ENCODE measurements at regions not wholly inside any gene's neighbourhood (a gene's known extent, or its start where the extent isn't known, plus 50 kb on each side); places are given as distances from the start of the nearest gene placed in this dataset.

GRCh38 chr2:226652983-226653765 is 146.4 kb downstream of the IRS1 start:
- BruUV-seq (replicated peaks), result no TSS peak
- H3K4me1 ChIP-seq (ENCODE audit: insufficient read depth, low read length, poor library complexity, severe bottlenecking), result peaks cover 57% of the 10 kb centered on the region
- no peak overlapping the region for H3K27ac ChIP-seq (ENCODE audit: low read depth, low read length, poor library complexity, severe bottlenecking)
- peaks cover 7% of the 10 kb centered on the region for H3K9me3 ChIP-seq (ENCODE audit: low read depth, low read length, poor library complexity, severe bottlenecking)
- H3K4me3 ChIP-seq (ENCODE audit: low read depth, low read length, poor library complexity, severe bottlenecking), result no peak overlapping the region
- TF ChIP-seq CTCF (conservative IDR thresholded peaks at IDR 0.05; ENCODE audit: low read depth, low read length), result no peak
- no peak for TF ChIP-seq EZH2 (IDR thresholded peaks at IDR 0.05; ENCODE audit: borderline replicate concordance, low read depth, low read length, poor library complexity, severe bottlenecking)
- H3K27me3 ChIP-seq (replicated peaks; ENCODE audit: insufficient read depth, low read depth, low read length, poor library complexity), result no peaks in the 10 kb centered on the region
- no peak for DNase-seq (ENCODE audit: low spot score)
- intact Hi-C loops (cut with micrococcal nuclease; ENCODE audit: unreplicated experiment), result loop anchor here (5.0 to 10.0 kb wide), 3 partner anchors 531 to 978 kb away; no protein-coding TSS in a partner anchor
- ChIA-PET POLR2A (ENCODE audit: low non-redundant PET) (interaction anchor here (0.6 kb wide), 1 partner anchor 466 kb away, joined by 4 read pairs; no protein-coding TSS in a partner anchor), CTCF (no interaction called here)
- no peaks in the 10 kb centered on the region for H3K36me3 ChIP-seq (ENCODE audit: insufficient read depth, low read length, poor library complexity, severe bottlenecking)

- BruUV-seq (replicated peaks), result no TSS peak
- TF ChIP-seq CTCF (conservative IDR thresholded peaks at IDR 0.05; ENCODE audit: low read depth, low read length) (no peak), EZH2 (IDR thresholded peaks at IDR 0.05; ENCODE audit: borderline replicate concordance, low read depth, low read length, poor library complexity, severe bottlenecking) (no peak)
- H3K4me3 ChIP-seq (ENCODE audit: low read depth, low read length, poor library complexity, severe bottlenecking), result no peak overlapping the region
- H3K4me1 ChIP-seq (ENCODE audit: insufficient read depth, low read length, poor library complexity, severe bottlenecking), result peaks cover 57% of the 10 kb centered on the region
- ChIA-PET POLR2A (ENCODE audit: low non-redundant PET) (no interaction called here), CTCF (no interaction called here)
- H3K36me3 ChIP-seq (ENCODE audit: insufficient read depth, low read length, poor library complexity, severe bottlenecking), result no peaks in the 10 kb centered on the region
- intact Hi-C loops (cut with micrococcal nuclease; ENCODE audit: unreplicated experiment), result loop anchor here (5.0 to 10.0 kb wide), 3 partner anchors 530 to 978 kb away; no protein-coding TSS in a partner anchor
- no peak for DNase-seq (ENCODE audit: low spot score)
- H3K27me3 ChIP-seq (replicated peaks; ENCODE audit: insufficient read depth, low read depth, low read length, poor library complexity), result no peaks in the 10 kb centered on the region
- H3K27ac ChIP-seq (ENCODE audit: low read depth, low read length, poor library complexity, severe bottlenecking), result no peak overlapping the region
- peaks cover 7% of the 10 kb centered on the region for H3K9me3 ChIP-seq (ENCODE audit: low read depth, low read length, poor library complexity, severe bottlenecking)
Measured at GRCh38 chr2:226652369-226652768, 147.3 kb downstream of the IRS1 start.

GRCh38 chr2:226649871-226650660 is 149.6 kb downstream of the IRS1 start:
- no TSS peak for BruUV-seq (replicated peaks)
- intact Hi-C loops (cut with micrococcal nuclease; ENCODE audit: unreplicated experiment), result loop anchor here (2.0 to 10.0 kb wide), 5 partner anchors 145 to 975 kb away; no protein-coding TSS in a partner anchor
- ChIA-PET CTCF (no interaction called here), POLR2A (ENCODE audit: low non-redundant PET) (no interaction called here)
- Histone ChIP-seq H3K36me3 (ENCODE audit: insufficient read depth, low read length, poor library complexity, severe bottlenecking) (no peaks in the 10 kb centered on the region), H3K27me3 (replicated peaks; ENCODE audit: insufficient read depth, low read depth, low read length, poor library complexity) (no peaks in the 10 kb centered on the region), H3K9me3 (ENCODE audit: low read depth, low read length, poor library complexity, severe bottlenecking) (peaks cover 7% of the 10 kb centered on the region), H3K27ac (ENCODE audit: low read depth, low read length, poor library complexity, severe bottlenecking) (peak overlapping the region; percentile 79), H3K4me1 (ENCODE audit: insufficient read depth, low read length, poor library complexity, severe bottlenecking) (peaks cover 45% of the 10 kb centered on the region), H3K4me3 (ENCODE audit: low read depth, low read length, poor library complexity, severe bottlenecking) (peak overlapping the region; percentile 1)
- DNase-seq (ENCODE audit: low spot score), result peak; percentile 99
- no peak for TF ChIP-seq CTCF (conservative IDR thresholded peaks at IDR 0.05; ENCODE audit: low read depth, low read length)
- no peak for TF ChIP-seq EZH2 (IDR thresholded peaks at IDR 0.05; ENCODE audit: borderline replicate concordance, low read depth, low read length, poor library complexity, severe bottlenecking)

Data from A673 (cell line).